GM19035 (cell line): ENCODE measurements at regions not wholly inside any gene's neighbourhood (a gene's known extent, or its start where the extent isn't known, plus 50 kb on each side); places are given as distances from the start of the nearest gene placed in this dataset.
A peak's percentile ranks its signal among the peaks of the same experiment; 100 is the strongest.

Source experiments
- ATAC-seq: cut with Tn5 transposase; IDR thresholded peaks from one replicate; pipeline ENCODE4 v1.9.1; 2021; ENCODE audit not compliant: unreplicated experiment

DNA sequence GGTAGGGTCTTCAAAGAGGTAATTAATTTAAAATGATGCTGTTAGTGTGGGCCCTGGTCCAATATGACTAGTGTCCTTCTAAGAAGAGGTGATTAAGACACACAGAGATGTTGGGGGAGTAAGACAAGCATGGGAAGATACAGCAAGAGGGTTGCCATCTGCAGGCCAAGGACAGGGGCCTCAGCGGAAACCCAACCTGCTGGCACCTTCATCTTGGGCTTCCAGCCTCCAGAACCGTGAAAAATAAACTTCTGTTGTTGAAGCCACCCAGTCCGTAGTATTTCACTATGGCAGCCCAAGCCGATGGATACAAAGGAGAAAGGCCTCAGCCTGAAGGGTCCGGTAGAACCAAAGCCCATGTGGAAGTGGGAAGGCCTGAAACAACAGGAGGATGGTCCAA lies 161.7 kb upstream of the UBE2E1 start:
- no peak for ATAC-seq

DNA sequence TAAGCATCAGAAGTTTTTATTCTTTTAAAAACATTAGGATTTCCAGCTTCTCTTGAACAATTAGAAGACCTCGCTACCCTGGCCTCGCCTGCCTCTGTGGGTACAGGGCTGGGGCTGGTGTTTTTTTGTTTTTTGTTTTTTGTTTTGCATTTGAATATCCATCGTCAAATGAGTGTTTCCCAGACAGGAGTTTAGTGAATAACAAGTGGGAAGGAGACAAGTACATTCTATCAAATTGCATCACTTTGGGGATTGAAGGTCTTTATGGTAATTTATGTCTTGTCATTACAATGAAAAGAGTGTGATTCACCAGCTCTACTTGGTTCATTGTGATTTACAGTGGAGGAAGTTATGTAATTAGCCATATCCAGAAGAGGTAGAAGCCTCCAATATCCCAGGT lies 161.1 kb upstream of the UBE2E1 start:
- no peak for ATAC-seq

DNA sequence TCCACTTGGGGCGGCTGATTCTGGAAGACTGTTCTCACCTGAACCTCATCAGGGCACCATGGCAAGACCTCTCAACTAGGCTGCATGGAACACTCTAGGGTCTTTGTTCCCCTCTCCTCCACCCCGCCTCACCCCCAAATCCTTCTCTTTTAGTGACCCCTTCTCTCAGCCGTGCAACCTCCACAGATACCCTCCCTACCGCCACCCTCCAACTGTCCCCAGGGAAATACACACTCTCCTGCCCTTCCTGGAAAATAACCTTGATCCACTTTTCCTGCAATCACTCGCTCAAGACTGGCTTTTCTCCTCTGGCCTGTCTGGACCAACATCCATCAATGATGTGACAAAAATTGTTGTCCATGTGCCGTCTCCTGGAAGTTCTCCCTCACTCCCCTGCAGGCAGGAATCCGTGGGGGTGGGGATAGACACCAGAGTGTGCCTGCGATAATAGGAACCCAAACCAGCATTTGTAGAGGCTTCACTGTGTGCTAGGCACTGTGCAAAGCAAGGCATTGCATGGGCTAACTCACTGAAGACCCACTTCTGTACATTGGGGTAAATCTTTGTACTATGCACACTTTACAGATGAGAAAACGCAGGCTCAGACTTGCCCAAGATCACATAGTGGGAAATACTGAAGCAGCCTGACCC lies 160.1 kb upstream of the UBE2E1 start:
- no peak for ATAC-seq

DNA sequence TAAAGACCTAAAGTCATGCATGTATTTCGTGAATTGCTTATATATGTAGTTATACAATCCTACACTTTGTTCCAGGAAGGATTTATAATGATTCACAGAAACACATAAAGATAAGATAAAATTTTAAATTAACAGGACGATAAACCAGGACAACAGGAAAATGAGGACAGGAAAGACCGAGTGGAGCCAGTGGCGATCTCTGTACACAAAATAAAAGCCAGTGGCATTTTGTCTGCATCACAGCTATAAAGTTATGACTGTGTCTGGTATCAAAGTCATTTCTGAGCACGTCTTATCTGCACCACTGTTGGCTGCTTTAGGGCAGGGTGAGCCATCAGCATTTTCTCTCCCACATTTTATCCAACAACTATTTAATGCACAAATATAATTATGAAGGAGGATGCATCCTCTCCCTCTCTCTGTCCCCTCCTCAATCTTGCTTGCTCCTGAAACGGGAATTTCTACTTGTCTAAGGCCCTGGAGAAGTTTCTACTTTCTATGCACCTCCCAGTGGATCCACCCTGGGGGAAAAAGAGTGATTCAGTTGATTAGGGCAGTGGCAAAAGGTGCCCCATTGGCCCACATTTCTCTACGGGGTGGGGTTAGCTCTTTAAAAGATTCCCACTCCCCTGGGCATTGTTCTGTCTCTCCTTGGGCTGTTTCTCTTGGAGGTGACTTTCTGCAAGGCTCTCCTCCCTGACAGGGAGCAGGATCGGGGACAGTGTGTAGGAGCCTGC lies 159.4 kb upstream of the UBE2E1 start:
- no peak for ATAC-seq

DNA sequence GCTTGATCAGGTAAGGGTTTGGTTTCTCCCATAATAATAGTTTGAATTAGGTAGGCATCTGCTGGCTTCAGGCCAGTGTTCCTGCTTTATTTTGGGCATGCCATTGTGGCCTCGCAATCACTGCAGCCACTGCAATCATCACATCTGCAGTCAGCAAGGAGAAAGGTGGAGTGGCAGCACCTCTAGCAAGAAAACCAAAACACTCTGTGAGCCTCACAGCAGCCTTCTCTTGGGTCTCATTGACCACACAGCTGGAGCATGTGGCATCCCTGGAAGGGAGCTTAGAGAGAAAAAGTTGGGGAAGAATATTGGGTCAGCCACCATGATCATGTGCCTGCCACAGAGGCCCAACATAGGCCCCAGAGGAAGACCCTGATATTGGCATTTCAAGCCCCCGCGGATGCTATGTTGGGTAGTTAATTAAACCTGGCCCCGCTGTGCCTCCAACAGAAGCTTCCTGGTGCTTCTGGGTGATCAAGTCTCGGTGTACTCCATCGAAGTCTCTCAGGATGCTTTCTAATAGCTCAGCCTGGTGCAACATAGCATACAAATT lies 158.0 kb upstream of the UBE2E1 start:
- ATAC-seq = no peak

DNA sequence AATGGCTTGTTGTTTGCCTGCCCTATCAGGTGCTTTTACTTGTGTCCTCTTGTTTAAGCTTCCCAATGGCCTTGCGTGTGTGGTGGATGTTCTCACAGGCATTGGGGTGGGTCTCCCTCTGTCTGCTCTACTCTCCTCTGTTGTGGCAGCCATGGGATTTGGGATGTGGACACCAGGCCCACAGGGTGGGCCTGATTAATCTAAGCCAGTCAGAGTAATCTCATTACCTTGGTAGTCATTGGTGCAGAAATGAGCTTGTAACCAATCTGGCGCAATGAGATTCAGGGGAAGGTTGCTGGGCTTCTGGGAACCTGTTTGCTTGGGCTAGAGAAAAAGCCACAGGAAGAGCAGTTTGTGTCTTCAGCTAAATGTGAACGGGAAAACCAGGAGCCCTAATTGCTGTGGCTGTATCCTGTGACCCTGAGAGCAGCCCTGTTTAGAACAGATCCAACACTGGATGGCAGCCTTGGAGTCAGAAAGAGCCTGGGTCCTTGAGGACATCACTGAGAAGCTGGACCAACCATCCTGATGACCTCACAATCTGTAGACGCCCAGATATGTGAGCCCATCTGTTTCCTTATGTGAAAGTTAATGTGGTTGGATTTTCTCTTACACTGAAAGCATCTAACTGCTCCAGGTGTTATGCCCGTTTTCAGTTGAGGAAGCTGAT lies 157.3 kb upstream of the UBE2E1 start:
- ATAC-seq = no peak

DNA sequence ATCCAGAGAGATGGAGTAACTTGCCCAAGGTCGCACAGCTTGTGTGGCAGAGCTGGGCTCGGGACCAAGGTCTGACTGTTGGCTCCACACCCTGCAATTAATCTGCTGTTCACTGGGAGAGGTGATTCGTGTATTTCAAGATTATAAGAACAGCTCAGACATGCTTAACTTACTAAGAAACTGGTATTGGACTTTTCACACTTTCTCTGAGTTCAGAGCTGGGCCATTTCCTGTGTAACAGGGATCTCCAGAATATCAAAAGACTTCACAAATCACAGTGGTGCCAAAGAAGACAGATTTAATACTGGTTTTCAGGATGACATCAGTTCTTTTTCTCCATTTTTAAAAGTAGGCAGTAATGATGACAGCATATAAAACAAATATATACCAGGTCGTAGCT lies 156.8 kb upstream of the UBE2E1 start:
- ATAC-seq = no peak

DNA sequence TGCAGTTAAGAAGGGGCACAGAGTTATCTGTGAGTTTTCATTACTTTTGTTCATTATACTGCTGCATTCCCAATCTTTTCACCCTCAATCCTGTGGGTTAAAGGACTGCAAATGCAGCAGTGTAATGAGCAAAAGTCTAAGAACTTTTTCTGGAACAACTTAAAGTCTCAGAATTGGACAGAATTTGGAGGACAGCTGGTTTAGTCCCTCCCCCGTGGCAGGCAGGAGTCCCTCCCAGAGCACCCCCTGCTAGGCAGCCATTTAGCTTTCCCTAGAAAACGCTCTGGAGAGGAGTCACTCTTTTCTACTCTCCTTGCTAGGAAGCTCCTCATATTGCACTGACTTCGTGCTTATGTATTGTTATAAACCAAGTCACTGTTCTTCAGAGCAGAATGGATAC lies 156.3 kb upstream of the UBE2E1 start:
- no peak for ATAC-seq

DNA sequence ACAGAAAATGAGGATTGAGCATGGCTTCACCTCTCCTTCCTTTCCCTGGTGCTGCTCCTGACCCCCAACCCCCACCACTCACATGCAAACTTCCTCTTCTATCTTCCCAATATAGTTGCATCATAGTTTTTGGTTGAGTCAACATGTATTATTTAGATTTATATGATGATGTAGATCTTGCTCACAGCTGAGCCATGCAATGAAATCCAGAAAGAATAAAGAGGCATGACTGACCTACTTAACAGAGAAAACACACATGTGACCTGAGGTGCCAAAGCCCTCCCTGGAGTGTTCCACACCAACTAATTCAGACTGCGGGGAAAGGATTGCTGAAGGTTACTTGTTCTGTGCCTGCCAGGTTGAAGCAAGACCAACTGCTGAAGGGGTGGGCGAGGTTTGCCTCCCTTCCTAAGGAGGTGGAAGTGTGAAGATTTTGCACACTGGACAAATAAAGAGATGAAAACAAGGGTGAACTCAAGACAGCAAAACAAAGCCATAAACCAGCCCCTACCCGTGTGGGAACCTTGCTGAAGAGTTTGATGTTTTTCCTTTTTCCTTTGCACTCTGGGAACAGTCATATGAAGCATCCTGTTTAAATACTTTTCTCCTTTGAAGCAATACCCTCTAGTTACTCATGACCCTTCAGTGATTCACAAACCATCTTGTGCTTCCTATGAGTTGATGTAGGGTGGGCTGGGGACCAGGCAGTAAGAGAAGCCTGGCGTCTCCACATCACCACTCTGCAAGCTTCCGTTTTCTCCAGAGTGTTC lies 155.2 kb upstream of the UBE2E1 start:
- no peak for ATAC-seq

DNA sequence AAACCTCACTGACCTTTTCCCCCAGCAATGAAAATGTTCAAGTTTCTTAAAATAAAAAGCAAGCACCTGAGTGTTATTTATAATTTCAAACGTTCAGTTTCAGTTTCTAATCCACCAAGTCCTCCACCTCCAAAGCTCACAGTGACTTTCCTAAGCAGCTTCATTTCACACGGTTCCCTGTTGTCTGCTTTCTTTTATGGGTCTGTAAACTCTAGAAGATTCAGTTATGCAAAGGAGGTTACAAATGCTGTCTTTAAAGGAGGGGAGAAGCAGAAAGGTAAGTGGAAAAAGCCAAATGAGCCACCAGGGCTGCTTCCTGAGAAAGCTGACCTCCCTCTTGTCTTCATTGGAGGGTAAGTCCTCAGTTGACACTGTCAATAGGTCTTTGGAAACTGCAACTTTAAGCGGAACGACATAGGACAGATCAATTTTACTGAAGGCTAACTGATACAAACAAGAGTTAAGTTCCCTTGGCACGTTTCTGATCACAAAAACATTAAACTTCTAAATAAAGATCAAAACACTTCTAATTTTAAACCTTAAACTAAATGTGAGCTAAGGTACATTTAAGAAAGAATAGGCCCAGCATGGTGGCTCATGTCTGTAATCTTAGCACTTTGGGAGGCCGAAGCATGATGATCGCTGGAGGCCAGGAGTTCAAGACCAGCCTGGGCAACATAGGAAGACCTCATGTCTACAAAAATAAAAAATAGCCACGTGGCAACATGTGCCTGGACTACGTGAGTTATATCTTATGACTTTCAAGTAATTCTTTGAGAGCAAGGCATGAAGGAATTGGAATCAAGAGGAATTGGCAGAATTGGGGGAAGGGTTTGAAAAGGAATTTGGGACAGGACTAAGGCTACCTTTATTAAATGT lies 151.9 kb upstream of the UBE2E1 start:
- peak; percentile 93 for ATAC-seq

DNA sequence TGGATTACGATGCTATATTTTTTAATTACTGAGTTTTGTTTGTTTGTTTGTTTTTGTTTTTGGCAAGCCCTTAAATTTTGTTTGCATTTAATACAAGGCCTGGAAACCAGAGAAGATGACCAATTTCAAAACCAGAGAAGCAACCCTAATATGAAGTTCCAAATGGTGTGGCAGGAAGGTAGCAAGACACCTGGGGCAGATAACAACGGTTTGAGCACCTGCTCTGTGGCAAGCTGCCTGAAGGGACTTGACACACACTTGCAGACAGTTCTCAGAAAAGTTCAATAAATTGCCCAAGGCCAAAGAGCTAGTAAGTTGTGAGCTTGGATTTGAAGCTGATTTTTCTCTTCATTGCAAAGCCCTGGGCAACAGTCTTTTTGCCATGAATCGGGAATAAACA lies 151.2 kb upstream of the UBE2E1 start:
- ATAC-seq = peak; percentile 22

DNA sequence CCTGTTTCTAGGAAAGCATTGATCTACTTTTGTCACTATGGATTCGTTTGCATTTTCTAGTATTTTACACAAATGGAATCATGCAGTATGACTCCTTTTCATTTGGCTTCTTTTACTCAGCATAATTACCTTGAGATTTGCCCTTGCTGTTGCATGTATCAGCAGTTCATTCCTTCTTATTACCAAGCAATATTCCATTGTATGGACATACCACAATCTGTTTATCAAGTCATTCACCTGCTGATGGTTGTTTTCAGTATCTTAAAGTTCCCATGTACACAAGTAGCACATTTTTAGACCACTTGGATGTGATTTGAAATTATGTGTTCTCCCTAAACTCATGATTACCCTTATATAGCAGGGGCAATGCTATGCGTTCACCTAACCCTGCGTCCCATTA lies 150.0 kb upstream of the UBE2E1 start:
- ATAC-seq = no peak

DNA sequence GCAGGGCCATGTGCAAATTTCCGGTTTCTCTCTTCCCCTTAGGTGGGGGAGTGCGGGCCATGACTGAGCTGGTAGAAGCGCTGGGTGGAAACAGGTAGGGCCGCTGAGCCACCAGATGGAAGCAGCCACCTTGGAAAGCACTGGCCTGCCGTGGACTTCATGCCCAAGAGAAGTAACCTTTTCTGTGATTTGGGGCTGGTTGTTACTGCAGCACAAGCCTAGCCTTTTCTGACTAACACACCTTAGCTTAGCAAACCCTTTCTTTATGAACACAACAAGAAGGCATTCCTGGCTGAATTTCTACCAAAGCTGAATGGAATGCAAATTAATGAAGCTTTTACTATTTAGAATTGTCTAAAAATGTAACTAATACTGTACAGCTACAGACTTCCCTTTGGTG lies 149.6 kb upstream of the UBE2E1 start:
- no peak for ATAC-seq

DNA sequence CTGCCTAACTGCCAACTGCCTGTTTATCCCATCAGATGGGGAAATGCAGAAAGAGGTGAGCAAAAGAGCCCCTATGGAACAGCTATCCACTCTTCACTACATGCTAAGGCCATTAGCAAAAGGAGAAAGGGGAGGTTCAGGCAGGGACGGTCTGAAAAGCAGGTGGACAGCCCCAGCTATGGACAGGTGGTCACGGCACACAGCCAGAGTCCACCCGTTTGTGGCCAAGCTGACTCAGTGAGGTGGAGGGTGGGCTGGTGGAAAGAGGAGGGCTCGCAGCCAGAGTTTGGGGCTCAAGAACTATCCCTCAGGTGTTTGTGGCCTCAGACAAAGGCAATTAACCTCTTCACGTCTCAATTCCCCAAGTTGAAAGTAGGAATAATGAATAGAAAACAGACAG lies 148.9 kb upstream of the UBE2E1 start:
- no peak for ATAC-seq

DNA sequence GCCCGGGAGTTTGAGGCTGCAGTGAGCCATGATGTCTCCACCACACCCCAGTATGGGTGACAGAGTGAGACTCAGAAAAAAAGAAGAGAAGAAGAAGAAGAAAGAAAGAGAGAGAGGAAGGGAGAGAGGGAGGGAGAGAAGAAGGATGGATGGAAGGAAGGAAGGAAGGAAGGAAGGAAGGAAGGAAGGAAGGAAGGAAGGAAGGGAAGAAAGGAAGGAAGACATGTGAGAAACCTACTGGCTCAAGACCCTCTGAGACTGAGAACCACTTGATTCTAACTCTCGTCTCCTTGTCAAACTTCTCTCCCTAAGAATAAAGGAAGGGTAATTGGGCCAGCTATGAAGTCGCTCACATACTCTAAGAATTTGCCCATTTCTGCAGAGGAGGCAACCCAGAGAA lies 148.1 kb upstream of the UBE2E1 start:
- no peak for ATAC-seq

DNA sequence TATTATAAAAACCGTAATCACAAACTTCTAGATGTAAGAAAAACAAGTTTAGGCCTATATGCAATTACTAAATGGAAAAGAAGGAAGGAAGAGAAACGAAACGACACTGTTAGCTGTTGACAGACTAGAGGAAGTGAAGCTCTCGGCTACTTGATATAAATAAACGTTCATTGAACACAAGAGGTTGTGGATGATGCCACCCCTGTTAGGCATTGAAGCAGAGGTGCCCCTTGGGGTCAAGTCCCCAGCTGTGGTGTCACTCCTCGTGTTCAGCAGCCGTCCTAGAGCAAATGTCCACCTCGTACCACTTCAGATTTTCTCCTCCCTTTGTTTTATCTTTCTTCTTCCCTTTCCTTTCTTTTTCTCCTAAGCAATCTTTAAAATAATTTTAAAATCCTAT lies 146.5 kb upstream of the UBE2E1 start:
- peak; percentile 65 for ATAC-seq

DNA sequence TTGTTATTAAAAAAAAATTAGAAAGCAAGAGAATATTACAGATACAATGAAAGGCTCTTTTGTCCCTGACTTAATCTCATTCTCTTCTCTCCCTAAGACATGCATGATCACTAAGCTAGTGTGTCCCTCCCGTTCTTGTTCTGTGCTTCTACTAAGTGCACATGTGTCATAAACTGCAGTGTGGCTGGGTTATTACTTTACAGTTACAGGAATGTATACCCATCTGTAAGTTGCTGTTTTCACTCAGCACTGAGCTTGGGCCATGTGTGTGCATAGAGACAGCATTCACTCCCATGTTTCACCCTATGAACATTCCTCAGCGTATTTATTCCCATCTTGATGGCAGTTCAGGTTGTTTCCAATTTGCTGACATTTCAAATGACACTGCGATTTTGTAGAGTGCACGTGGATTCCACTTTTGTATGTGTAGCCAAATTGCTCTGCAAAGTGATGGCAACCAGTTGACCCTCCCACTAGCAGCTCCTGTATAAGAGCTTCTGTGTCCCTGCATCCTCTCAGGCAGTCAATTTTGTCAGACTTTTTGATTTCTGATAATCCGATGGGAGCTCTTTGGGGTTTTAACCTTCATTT lies 145.8 kb upstream of the UBE2E1 start:
- ATAC-seq = no peak

DNA sequence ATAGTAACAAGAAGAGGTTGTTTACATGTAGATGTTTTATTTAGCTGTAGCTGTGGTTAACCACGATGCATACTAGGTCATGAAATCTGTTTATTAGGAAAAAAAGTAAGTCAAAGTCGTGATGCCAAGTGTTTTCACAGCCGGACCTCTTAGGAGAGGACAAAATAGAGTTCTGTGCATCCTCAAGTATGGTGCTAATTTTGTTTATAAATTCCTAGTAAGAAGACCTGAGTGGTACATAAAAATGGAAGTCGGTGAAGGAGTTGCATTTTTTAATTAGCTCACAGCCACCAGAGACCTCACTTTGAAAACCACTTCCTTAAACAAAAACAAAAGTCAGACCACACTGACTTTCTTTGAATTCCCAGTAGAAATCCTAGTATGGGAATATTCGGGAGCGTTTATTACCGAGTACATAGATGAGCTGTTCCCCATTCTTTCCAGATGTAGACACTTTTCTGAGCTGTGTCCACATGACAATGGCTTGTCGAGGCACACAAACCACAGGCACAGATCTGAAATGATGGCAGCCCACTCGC lies 143.6 kb upstream of the UBE2E1 start:
- no peak for ATAC-seq

DNA sequence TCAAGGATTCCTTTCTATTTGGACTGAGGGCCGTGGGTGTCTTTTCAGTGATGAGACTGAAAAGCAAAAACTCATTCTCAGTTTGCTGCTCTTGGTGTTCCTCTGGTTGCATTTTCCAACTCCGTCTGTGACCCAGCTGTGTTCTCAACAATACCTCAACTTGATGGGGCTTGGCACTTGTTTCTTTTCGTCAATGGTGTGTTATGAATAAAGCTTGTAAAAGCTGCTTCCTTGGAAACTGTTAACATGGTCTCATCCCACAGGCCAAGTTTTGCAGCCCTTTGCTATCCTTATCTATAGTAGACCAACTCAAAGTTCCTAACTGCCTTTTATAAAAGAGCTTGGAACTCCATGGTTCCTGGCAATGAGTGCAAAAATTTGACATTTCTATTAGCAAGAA lies 142.5 kb upstream of the UBE2E1 start:
- ATAC-seq = no peak
